ENCODE measurements at regions not wholly inside any gene's neighbourhood (a gene's known extent, or its start where the extent isn't known, plus 50 kb on each side); places are given as distances from the start of the nearest gene placed in this dataset.

- ATAC-seq (no peak), DNase-seq (ENCODE audit: low read depth, low spot score) (no peak)
- BruUV-seq (replicated peaks) = no TSS peak
- H3K27ac ChIP-seq (ENCODE audit: low read length) = no peak overlapping the region
- H3K9me3 ChIP-seq (ENCODE audit: control insufficient read depth, insufficient read depth, low read depth, low read length) = no peaks in the 10 kb centered on the region
- intact Hi-C loops (cut with micrococcal nuclease; ENCODE audit: unreplicated experiment) (no loop called here), in situ Hi-C loops (cut with HindIII; ENCODE audit: low pct_unique_long_range_greater_than_20kb, low sequenced_read_pairs) (no loop called here)
- no peak overlapping the region for H3K4me3 ChIP-seq (ENCODE audit: low read depth in 2 of 2, low read length in 2 of 2)
- no peaks in the 10 kb centered on the region for H3K27me3 ChIP-seq (ENCODE audit: control insufficient read depth, insufficient read depth, low read length)
- no peaks in the 10 kb centered on the region for H3K36me3 ChIP-seq (ENCODE audit: control insufficient read depth, insufficient read depth, low read length)
- TF ChIP-seq REST (IDR thresholded peaks at IDR 0.05; ENCODE audit: insufficient read depth in 1 of 2, low read depth in 2 of 2, low read length in 1 of 2) (no peak), CTCF (IDR thresholded peaks at IDR 0.05) (no peak), SIN3A (IDR thresholded peaks at IDR 0.05; ENCODE audit: borderline replicate concordance, insufficient read depth, low read depth, low read length) (no peak), POLR2AphosphoS5 (IDR thresholded peaks at IDR 0.05; ENCODE audit: low read depth, low read length) (no peak), TCF7L2 (IDR thresholded peaks at IDR 0.05; ENCODE audit: low read depth, low read length) (no peak)
- ChIA-PET POLR2A (no interaction called here), CTCF (no interaction called here)
- H3K4me1 ChIP-seq (ENCODE audit: control insufficient read depth, insufficient read depth, low read length) = no peaks in the 10 kb centered on the region
These were observed 72.1 kb upstream of the BRINP1 start for GRCh38 chr9:119441338-119441737.

- ChIA-PET POLR2A (no interaction called here), CTCF (no interaction called here)
- ATAC-seq = no peak
These were observed 67.0 kb upstream of the BRINP1 start for GRCh38 chr9:119436261-119436660.

More at GRCh38 chr9:119436261-119436660, 67.0 kb upstream of the BRINP1 start:
- Histone ChIP-seq H3K4me1 (ENCODE audit: control insufficient read depth, insufficient read depth, low read length) (no peaks in the 10 kb centered on the region), H3K9me3 (ENCODE audit: control insufficient read depth, insufficient read depth, low read depth, low read length) (no peaks in the 10 kb centered on the region), H3K4me3 (ENCODE audit: low read depth in 2 of 2, low read length in 2 of 2) (no peak overlapping the region), H3K27ac (ENCODE audit: low read length) (no peak overlapping the region), H3K27me3 (ENCODE audit: control insufficient read depth, insufficient read depth, low read length) (no peaks in the 10 kb centered on the region), H3K36me3 (ENCODE audit: control insufficient read depth, insufficient read depth, low read length) (no peaks in the 10 kb centered on the region)
- intact Hi-C loops (cut with micrococcal nuclease; ENCODE audit: unreplicated experiment) (no loop called here), in situ Hi-C loops (cut with HindIII; ENCODE audit: low pct_unique_long_range_greater_than_20kb, low sequenced_read_pairs) (no loop called here)
- no TSS peak for BruUV-seq (replicated peaks)
- TF ChIP-seq TCF7L2 (IDR thresholded peaks at IDR 0.05; ENCODE audit: low read depth, low read length) = no peak
- TF ChIP-seq REST (IDR thresholded peaks at IDR 0.05; ENCODE audit: insufficient read depth in 1 of 2, low read depth in 2 of 2, low read length in 1 of 2) = no peak
- TF ChIP-seq POLR2AphosphoS5 (IDR thresholded peaks at IDR 0.05; ENCODE audit: low read depth, low read length) = no peak
- no peak for TF ChIP-seq SIN3A (IDR thresholded peaks at IDR 0.05; ENCODE audit: borderline replicate concordance, insufficient read depth, low read depth, low read length)
- TF ChIP-seq CTCF (IDR thresholded peaks at IDR 0.05) = no peak
- DNase-seq (ENCODE audit: low read depth, low spot score) = no peak
